HG03378 (cell line): ENCODE measurements at regions not wholly inside any gene's neighbourhood (a gene's known extent, or its start where the extent isn't known, plus 50 kb on each side); places are given as distances from the start of the nearest gene placed in this dataset.

Experiments
- ATAC-seq: cut with Tn5 transposase; IDR thresholded peaks from one replicate; pipeline ENCODE4 v1.9.1; 2021; ENCODE audit warnings: mild to moderate bottlenecking, moderate library complexity; ENCODE audit not compliant: unreplicated experiment

DNA sequence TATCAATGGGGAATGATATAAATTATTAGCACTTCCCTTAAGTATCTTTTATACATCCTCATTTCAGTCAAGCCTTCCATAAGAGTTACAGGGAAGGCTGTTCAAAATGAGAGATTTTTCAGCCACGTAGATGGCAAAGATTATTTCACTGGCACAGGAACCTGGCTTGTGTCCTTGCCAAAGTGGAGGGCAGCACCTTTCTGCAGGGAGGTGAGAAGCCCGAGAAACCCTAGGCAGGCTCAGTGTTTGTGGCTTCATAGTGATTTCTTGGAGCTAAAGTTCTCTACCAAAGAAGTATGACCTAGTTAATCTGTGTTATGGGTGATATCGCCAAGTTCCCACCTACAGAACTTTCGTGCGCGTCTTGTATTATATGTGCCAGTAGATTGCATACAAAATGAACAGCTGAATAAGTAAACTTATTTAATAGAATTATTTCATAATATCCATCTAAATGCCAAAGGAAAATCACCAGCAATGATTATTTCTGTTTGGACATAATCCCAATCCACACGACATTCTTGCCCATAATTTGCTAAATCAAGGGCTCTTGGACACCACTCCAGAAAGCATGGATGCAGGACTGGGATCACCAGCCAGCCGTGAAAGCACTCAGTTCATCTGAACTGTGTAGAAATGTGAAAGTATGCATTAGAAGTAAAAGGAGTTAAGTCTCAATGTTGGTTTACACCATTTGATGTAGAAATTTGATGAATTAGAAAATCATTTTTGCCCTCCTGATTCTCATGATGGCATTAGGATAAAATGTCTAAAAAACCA is 150.4 kb upstream of the RNF32 start:
- ATAC-seq, result no peak

DNA sequence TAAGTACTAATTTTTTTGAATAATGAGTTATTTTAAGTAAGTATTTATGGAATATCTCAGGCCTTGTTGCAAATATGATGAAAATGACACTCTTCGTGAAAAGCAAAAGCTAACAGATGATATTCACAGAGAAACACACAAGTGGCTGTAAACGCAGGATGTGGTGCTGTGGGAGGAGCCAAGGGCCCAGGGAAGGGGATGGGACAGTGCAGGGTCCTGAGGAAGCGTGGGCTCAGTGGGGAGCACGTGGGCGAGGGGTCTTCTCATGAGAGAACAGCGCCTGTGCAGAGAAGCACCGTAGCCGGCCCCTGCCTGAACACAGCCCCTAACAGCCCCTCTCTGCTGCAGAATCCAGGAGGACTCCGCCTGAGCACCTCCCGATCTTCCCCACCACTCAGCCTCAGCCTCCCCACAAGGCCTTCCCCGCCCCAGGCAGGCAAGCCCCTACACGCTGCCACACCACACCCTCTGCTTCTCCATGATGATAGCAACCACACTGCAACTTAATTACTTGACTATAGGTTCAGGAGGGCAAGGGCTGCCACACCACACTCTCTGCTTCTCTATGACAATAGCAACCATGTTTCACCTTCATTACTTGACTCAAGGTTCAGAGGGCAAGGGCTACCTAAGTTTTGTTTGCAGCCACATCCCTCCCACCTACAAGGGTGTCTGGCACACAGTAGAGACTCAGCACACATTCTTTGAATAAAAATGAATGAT is 152.6 kb upstream of the RNF32 start:
- ATAC-seq, result no peak

- ATAC-seq, result no peak
Observed at GRCh38 chr7:156480671-156481070, 159.9 kb upstream of the RNF32 start.

- no peak for ATAC-seq
Observed at GRCh38 chr7:156479596-156479995, 161.0 kb upstream of the RNF32 start.

DNA sequence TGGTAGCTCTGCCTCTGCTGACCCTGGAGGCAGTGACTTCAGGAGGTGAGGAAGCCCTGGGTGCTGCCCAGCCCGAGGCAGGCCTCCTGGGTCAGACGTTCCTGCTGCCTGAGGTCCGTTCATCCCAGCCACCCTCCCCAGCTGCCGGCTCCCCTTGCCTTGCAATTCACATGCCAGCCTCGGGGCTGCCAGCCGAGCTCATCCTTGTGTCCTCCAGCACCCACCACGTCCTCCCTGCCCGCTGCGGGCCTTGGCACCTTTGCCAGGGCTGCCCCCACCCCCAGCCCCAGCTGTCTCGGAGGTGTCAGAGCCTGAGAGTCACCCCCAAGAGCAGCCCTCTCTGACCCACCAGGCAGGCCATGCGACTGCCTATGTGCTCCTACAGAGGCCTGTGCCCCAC is 162.1 kb upstream of the RNF32 start:
- no peak for ATAC-seq

- ATAC-seq, result no peak
Observed at GRCh38 chr7:156475666-156476065, 164.9 kb upstream of the RNF32 start.

DNA sequence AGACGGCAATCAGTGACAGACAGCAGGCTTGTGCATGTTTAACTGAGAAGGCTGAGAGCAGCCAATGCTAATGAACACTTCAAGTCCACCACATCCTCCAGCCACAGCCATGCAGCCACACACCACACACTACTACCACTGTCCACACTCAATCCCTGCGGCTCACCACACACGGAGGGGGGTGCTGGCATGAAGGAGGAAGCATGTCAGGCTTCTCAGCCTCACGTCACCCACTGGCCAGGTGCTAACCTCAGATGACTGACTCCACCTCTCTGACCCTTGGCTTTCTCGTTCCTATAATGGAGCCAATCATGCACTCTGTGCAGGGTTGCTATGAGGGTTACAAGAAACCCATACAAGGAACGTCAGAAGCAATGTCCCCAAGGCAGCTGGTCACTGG is 165.4 kb upstream of the RNF32 start:
- no peak for ATAC-seq

- no peak for ATAC-seq
Observed at GRCh38 chr7:156474241-156474743, 166.3 kb upstream of the RNF32 start.

- ATAC-seq, result no peak
Observed at GRCh38 chr7:156473476-156474240, 166.9 kb upstream of the RNF32 start.

DNA sequence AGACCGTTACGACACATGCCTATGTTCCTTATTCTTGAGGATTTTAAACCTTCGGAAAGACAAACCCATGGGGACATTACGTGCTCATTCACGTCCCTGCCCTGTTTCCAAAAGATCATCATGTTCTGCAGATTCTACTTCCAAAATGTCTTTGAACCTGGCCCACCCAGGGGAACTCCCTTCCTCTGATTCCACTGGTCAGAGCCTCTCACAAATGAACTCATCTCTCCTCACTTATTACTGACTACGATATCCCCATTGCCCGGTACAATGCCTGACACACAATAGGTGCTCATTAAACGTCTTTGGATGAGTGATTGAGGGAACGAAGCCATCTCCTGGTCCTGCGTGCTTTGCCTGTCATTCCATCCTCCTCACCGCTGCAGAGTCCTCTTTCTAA is 168.3 kb upstream of the RNF32 start:
- ATAC-seq, result no peak

GRCh38 chr7:156470399-156471320 is 169.9 kb upstream of the RNF32 start:
- ATAC-seq, result no peak

DNA sequence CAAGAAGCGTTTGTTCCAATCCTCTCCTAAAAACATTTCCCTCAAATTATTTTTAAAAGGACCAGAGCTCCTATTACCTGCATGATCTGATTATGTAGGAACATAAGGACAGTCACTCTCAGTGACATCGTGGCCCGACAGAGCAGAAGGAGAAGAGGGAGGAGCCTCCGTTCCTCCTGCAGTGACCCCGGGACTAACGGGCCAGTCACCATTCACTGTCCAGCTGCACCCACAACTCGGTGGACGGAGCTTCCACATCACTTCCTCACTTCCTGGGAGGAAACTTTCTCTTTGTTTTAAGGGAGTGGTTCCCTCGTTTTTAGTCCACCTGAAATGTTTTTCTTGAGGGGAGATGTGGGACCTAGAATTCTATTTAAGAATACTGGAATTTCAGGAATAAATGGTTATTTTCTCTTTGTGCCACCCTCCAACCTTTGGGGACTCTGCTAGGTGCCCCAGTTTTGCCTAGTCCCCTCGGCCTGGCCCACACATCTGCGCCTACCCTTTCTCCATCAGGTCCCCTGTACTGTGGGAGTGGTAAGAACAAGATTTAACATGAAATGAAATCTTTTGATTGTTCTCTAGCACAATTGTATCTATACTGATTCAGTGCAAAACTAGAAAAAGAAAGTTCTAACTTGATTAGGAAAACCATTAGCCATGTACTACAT is 173.5 kb upstream of the RNF32 start:
- no peak for ATAC-seq

DNA sequence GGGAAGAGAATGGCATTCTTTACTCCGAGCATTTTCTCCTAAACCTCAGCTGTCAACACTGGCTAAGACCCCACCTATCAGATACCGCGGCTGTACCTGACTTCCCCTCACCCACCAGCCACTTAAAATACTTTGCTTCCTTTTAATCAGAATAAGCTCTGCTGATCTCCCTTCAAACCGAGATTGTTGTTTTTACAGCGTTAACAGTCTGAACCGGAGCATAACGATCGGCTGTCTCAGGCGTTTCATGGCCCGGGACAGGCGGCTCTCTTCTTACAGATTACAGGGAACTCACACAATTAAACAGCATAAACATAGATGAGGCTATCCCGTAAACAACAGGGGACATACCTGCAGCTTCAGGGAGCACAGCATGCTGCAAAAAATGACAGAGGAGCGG is 174.3 kb upstream of the RNF32 start:
- no peak for ATAC-seq

DNA sequence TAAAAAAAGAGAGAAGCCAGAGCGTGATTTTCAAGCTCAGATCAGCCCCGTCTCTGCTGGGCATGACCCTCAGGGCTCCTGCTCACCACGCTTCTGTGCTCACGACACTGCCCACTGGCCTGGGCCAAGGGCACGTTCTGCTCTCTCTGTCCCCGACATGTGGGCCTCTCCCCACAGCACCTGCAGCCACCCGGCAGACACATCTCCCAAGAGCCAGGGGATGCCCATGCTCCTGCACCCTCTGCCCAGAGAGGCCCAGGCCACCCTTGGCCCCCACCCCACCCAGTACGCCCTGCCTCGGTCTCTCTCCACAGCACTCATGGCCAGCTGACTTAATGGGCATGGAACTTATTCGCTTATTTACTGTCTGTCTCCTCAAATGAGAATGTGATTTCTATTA is 175.4 kb upstream of the RNF32 start:
- ATAC-seq, result no peak

GRCh38 chr7:156464339-156464738 is 176.2 kb upstream of the RNF32 start:
- no peak for ATAC-seq

GRCh38 chr7:156463280-156463679 is 177.3 kb upstream of the RNF32 start:
- ATAC-seq, result no peak

- no peak for ATAC-seq
Observed at GRCh38 chr7:156461881-156462665, 178.5 kb upstream of the RNF32 start.

DNA sequence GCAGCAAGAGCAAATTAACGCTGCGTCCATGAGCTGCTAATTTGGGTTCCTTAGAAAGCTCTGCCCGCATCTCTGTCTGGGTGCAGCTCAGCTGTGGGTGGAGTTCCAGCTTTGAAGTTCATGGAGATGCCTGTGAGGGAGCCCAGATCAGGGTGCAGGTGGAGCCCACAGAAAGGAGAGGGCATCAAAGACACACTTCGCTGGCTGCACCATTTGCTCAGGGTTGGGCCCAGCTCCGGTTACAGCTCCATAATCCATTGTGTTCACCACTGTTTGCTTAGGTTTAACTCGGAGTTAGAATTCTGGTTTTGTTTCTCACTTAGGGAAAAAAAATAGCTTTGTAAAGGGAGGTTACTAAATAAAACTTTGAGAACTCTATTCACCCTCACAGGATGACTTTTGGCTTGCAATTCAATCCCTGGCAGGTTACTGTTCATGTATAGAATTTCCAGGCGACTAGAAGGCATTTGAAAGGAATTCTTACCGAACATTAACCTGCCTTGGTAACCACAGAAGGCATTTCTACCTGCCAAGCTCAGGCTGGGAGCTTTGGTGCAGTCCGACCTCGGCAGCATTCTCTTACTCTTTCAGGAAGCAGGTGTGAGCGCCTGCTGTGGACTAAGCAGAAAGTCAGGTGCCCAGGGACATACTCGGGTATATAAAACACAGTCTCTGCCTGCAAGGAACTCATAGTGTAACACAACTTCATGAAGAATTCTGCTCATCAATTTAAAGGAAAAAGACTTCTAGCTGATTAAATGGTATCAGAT is 179.5 kb upstream of the RNF32 start:
- no peak for ATAC-seq
